ENCODE measurements at regions not wholly inside any gene's neighbourhood (a gene's known extent, or its start where the extent isn't known, plus 50 kb on each side); places are given as distances from the start of the nearest gene placed in this dataset.
"Not testable (repeated sequence)": the region's sequence is repeated elsewhere in the genome, so short reads cannot be mapped to it uniquely, and the experiment has no call there.

DNA sequence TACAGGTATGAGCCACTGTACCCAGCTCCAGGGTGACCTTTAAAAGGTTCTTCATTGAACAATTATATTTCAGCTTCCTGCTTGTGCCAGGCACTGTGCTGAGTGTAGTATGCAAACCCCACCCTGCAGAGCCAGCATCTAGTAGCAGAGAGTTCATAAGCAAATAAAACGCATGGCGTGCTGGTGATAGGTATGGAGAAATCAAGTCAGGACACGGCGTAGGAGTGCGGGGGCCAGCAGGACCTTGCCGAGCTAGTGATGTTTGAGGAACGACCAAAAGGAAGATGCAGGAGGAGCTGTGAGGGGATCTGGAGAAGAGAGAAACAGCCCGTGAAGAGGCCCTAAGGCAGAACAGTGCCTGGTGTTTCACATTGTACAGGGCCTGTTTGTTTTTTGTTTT lies 105.8 kb downstream of the CRLF3 start:
- H3K27me3 Mint-ChIP-seq; H3K27ac Mint-ChIP-seq; H3K36me3 Mint-ChIP-seq (ENCODE audit: low read depth); H3K9me3 Mint-ChIP-seq; DNase-seq; H3K4me3 Mint-ChIP-seq: not testable (repeated sequence)
- intact Hi-C loops (cut with micrococcal nuclease) = loop anchor here (5.0 kb wide), 1 partner anchor 116 kb away; no protein-coding TSS in a partner anchor
- peaks cover 11% of the 10 kb centered on the region for H3K4me1 Mint-ChIP-seq

DNA sequence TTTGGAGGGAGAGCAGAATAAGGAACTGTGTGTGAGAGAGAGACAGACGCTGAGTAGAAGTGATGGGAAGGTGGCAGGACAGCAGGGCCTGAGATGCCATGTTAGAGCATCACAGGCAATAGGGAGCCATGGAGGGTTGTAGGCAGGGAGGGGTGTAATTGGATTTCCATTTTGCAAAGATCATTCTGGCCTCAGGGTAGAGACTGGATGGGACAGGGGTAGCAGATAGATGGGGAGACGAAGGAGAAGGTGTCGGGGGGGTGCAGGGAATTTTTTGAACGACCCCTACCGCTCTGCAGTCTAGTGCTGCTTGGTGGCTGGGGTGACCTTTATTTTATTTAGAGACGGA lies 106.4 kb downstream of the CRLF3 start:
- intact Hi-C loops (cut with micrococcal nuclease) = loop anchor here (5.0 kb wide), 1 partner anchor 116 kb away; no protein-coding TSS in a partner anchor
- not testable (repeated sequence) for H3K36me3 Mint-ChIP-seq (ENCODE audit: low read depth); DNase-seq; H3K27ac Mint-ChIP-seq; H3K9me3 Mint-ChIP-seq; H3K27me3 Mint-ChIP-seq; H3K4me3 Mint-ChIP-seq
- H3K4me1 Mint-ChIP-seq = peaks cover 11% of the 10 kb centered on the region

- Mint-ChIP-seq H3K4me3 (no peak overlapping the region), H3K27ac (no peak overlapping the region), H3K4me1 (peaks cover 11% of the 10 kb centered on the region), H3K9me3 (no peaks in the 10 kb centered on the region), H3K36me3 (ENCODE audit: low read depth) (no peaks in the 10 kb centered on the region), H3K27me3 (no peaks in the 10 kb centered on the region)
- intact Hi-C loops (cut with micrococcal nuclease) = loop anchor here (5.0 kb wide), 1 partner anchor 115 kb away; no protein-coding TSS in a partner anchor
- no peak for DNase-seq
Observed at GRCh38 chr17:30717291-30718098, 107.0 kb downstream of the CRLF3 start.

DNA sequence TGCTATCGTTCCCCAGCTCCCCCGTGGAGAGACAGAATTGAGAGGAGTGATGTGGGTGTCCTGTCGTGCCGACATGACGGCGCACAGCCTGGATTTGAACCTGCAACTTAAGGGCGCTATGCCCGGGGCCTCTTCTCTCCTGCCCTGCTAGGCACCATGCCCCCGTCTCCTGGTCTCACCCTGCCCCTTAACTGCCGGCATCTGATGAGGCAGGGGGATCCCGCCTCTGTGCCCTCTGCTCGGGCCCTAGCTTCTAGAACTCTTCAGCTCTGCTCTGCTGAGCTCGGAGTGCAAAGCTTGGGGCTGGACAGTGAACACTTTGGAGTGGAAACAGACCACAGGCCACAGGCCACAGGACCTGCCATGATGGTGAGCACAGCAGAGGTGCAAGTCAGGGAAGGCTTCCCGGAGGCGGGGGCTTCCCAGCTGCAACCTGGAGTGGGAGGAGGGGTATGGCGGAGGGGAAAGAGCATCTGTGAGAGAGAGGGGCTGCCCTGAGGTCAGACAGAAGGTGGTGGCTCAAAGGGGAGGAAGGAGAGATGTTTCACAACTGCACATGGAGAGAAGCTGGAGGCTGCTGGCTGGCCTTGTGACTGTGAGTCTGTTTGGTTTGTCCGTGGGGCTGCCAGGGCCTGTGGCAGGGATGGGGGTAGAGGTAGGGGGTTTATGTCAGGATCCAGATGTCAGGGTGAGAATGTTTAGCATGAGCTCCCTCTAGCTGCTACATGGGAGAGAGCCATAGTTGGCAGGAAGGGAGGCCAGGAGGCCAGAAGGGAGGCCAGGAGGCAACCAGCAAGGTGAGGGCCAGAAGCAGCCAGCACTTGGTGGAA lies 107.8 kb downstream of the CRLF3 start:
- H3K36me3 Mint-ChIP-seq (ENCODE audit: low read depth) = no peaks in the 10 kb centered on the region
- intact Hi-C loops (cut with micrococcal nuclease) = loop anchor here (5.0 kb wide), 1 partner anchor 114 kb away; no protein-coding TSS in a partner anchor
- no peak overlapping the region for H3K27ac Mint-ChIP-seq
- no peaks in the 10 kb centered on the region for H3K9me3 Mint-ChIP-seq
- peaks cover 5% of the 10 kb centered on the region for H3K27me3 Mint-ChIP-seq
- no peak overlapping the region for H3K4me3 Mint-ChIP-seq
- H3K4me1 Mint-ChIP-seq = peaks cover 11% of the 10 kb centered on the region
- DNase-seq = no peak

DNA sequence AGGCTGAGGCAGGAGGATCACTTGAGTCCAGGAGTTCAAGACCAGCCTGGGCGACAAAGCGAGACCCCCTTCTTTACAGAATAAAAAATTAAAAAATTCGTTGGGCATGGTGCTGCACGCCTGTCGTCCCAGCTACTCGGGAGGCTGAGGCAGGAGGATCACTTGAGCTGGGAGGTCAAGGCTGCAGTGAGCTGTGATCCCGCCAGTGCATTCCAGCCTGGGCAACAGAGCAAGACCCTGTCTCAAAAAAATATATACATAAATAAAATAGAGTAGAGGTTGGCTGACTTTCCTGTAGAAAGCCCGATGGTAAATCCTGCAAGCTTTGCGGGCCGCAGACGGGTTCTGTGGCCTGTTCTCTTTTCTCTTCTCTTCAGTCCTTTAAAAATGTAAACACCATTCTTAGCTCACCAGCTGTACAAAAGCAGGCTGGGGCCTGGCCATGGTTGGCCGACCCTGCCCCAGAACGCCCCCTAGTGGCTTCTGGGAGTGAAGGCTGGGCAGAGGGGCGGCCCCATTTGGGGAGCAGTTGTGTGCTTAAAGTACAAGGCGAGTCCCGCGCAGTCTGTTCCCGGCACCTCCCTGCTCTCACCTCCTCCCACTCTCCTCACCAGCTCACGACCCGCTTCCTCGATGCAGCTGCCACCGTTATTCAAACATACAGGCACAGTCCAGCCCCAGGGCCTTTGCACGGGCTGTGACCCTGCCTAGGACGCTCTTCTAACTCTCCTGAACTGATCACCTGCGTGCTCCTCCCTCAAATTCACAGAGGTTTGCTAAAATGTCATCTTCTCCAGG lies 109.5 kb downstream of the CRLF3 start:
- H3K27ac Mint-ChIP-seq; H3K36me3 Mint-ChIP-seq (ENCODE audit: low read depth): not testable (repeated sequence)
- peak; percentile 87 for DNase-seq

GRCh38 chr17:30713805-30714204 lies 110.7 kb downstream of the CRLF3 start:
- intact Hi-C loops (cut with micrococcal nuclease); H3K9me3 Mint-ChIP-seq; H3K36me3 Mint-ChIP-seq (ENCODE audit: low read depth); DNase-seq; H3K4me3 Mint-ChIP-seq; H3K27ac Mint-ChIP-seq: not testable (repeated sequence)
- peaks cover 15% of the 10 kb centered on the region for H3K4me1 Mint-ChIP-seq
- peaks cover 20% of the 10 kb centered on the region for H3K27me3 Mint-ChIP-seq

More for the DNA sequence above, 109.5 kb downstream of the CRLF3 start:
- intact Hi-C loops (cut with micrococcal nuclease) = loop anchor here (5.0 kb wide), 1 partner anchor 113 kb away; no protein-coding TSS in a partner anchor
- not testable (repeated sequence) for H3K9me3 Mint-ChIP-seq, H3K4me3 Mint-ChIP-seq
- Mint-ChIP-seq H3K4me1 (peaks cover 20% of the 10 kb centered on the region), H3K27me3 (peaks cover 20% of the 10 kb centered on the region)

DNA sequence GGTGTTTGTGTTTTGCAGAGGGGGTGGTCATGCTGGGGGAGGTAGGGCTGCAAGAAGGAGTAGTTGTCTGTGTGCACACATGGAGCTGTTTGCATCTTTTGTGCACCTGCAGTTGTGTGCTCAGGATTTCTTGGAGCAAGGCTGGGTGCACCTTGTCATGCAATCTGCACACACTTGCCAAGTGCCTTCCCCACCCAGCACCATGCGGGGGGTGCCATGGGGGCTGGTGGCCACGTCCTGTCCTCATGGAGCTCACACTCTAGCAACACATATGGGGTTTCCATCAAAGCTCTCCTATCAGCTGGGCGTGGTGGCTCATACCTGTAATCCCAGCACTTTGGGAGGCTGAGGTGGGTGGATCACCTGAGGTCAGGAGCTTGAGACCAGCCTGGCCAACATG lies 111.6 kb downstream of the CRLF3 start:
- intact Hi-C loops (cut with micrococcal nuclease); H3K27ac Mint-ChIP-seq; H3K4me3 Mint-ChIP-seq; H3K36me3 Mint-ChIP-seq (ENCODE audit: low read depth); H3K9me3 Mint-ChIP-seq; DNase-seq: not testable (repeated sequence)
- Mint-ChIP-seq H3K4me1 (peaks cover 23% of the 10 kb centered on the region), H3K27me3 (peaks cover 28% of the 10 kb centered on the region)

DNA sequence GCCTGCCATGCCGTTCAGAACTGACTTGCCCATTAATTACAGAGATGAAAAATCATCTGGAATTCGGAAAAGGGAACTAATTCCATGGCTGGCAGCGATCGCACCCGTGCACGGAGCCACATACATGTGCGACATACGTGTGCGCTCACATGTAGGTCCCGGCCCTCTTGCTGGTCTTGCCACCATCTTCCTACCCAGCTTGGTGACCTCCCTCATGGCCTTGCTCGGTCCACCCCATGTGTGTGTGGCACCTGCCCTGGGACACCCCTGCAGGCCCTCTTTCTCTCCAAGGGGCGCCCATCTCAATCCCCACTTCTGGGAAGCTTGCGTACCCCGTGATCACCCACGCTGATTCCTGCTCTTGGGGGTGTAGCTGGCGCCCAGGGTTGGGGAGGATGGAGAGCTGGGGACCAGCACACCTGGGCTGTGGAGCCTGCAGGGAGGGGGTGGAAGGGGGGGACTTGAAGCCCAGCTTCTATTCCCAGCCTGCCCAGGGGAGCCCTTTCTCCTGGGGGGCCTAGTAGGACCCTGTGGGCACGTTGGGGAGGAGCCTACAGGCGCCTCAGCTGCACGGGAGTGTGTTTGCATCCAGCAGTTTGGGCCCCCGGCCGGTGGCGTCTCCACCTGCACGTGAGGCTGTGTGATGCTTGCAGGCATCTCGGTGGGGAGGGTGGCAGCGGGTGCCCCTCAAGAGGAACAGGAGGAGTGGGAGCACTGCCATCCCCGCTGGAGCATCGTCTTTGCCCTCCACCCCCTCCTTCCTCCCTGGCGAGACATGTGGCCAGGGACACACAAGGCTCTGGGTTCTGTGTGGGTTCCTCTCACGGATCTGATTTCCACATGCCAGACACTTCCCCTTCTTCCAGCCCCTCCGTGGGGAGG lies 112.6 kb downstream of the CRLF3 start:
- Mint-ChIP-seq H3K4me3 (peak overlapping the region; percentile 81), H3K27me3 (peaks cover 38% of the 10 kb centered on the region), H3K4me1 (peaks cover 26% of the 10 kb centered on the region)
- intact Hi-C loops (cut with micrococcal nuclease); H3K36me3 Mint-ChIP-seq (ENCODE audit: low read depth); H3K27ac Mint-ChIP-seq; H3K9me3 Mint-ChIP-seq; DNase-seq: not testable (repeated sequence)

- H3K36me3 Mint-ChIP-seq (ENCODE audit: low read depth); DNase-seq; intact Hi-C loops (cut with micrococcal nuclease); H3K27ac Mint-ChIP-seq; H3K9me3 Mint-ChIP-seq: not testable (repeated sequence)
- peaks cover 25% of the 10 kb centered on the region for H3K4me1 Mint-ChIP-seq
- H3K4me3 Mint-ChIP-seq = peak overlapping the region; percentile 81
- H3K27me3 Mint-ChIP-seq = peaks cover 45% of the 10 kb centered on the region
Observed at GRCh38 chr17:30711176-30711575, 113.3 kb downstream of the CRLF3 start.

GRCh38 chr17:30710276-30711088 lies 114.0 kb downstream of the CRLF3 start:
- Mint-ChIP-seq H3K4me3 (peak overlapping the region; percentile 81), H3K27ac (peak overlapping the region; percentile 29), H3K27me3 (peaks cover 52% of the 10 kb centered on the region), H3K4me1 (peaks cover 28% of the 10 kb centered on the region)
- H3K9me3 Mint-ChIP-seq; intact Hi-C loops (cut with micrococcal nuclease); H3K36me3 Mint-ChIP-seq (ENCODE audit: low read depth); DNase-seq: not testable (repeated sequence)

GRCh38 chr17:30709561-30710275 lies 114.8 kb downstream of the CRLF3 start:
- H3K4me3 Mint-ChIP-seq = peak overlapping the region; percentile 81
- intact Hi-C loops (cut with micrococcal nuclease); H3K36me3 Mint-ChIP-seq (ENCODE audit: low read depth); H3K9me3 Mint-ChIP-seq: not testable (repeated sequence)
- peak overlapping the region; percentile 29 for H3K27ac Mint-ChIP-seq
- H3K27me3 Mint-ChIP-seq = peaks cover 57% of the 10 kb centered on the region
- peaks cover 27% of the 10 kb centered on the region for H3K4me1 Mint-ChIP-seq
- peak; percentile 75 for DNase-seq

- DNase-seq = peak; percentile 70
- intact Hi-C loops (cut with micrococcal nuclease); H3K9me3 Mint-ChIP-seq; H3K4me3 Mint-ChIP-seq; H3K27ac Mint-ChIP-seq; H3K36me3 Mint-ChIP-seq (ENCODE audit: low read depth): not testable (repeated sequence)
- peaks cover 60% of the 10 kb centered on the region for H3K27me3 Mint-ChIP-seq
- H3K4me1 Mint-ChIP-seq = peaks cover 27% of the 10 kb centered on the region
Observed at GRCh38 chr17:30709096-30709495, 115.4 kb downstream of the CRLF3 start.
